Right lobe of liver (tissue), 6 donors: ENCODE measurements at regions not wholly inside any gene's neighbourhood (a gene's known extent, or its start where the extent isn't known, plus 50 kb on each side); places are given as distances from the start of the nearest gene placed in this dataset.

Experiments
- ATAC-seq, 4 donors: fragments of 200-7000 bp; cut with Tn5 transposase; one replicate each; pipeline ENCODE4 v1.9.1; 2020; ENCODE audit warnings: mild to moderate bottlenecking in 4 of 4, moderate library complexity in 4 of 4
- DNase-seq, 3 donors: peaks; one replicate each; pipeline ENCODE4 v3.0.0-alpha.2; 2020
- H3K27ac ChIP-seq, 3 donors: fragments of 200-600 bp; one replicate each; pipeline ENCODE4 v1.8.0; 2022
- H3K27me3 ChIP-seq, 2 donors: fragments of 200-600 bp; one replicate each; pipeline ENCODE4 v1.8.0; 2022
- H3K36me3 ChIP-seq, 4 donors: fragments of 200-600 bp; sonication (generic) in 1 of 4; one replicate each; pipeline versions ENCODE4 v1.5.1 to v1.8.0; 2017 to 2022; ENCODE audit warnings: control low read depth in 1 of 4
- H3K4me1 ChIP-seq, 4 donors: fragments of 200-600 bp; sonication (generic) in 1 of 4; one replicate each; pipeline versions ENCODE4 v1.5.1 to v1.8.0; 2017 to 2022; ENCODE audit warnings: control low read depth in 1 of 4
- H3K4me3 ChIP-seq, 3 donors: fragments of 200-600 bp; one replicate each; pipeline ENCODE4 v1.8.0; 2022
- H3K9me3 ChIP-seq, 4 donors: fragments of 200-600 bp; sonication (generic) in 1 of 4; one replicate each; pipeline versions ENCODE4 v1.5.1 to v1.8.0; 2017 to 2022; ENCODE audit warnings: control low read depth in 1 of 4
- CTCF ChIP-seq, 4 donors: fragments of 200-600 bp in 3 of 4; fragments of 450-650 bp in 1 of 4; IDR thresholded peaks; one replicate each; pipeline versions ENCODE4 v1.5.1 to v1.8.0; 2016 to 2022; ENCODE audit warnings: antibody characterized with exemption in 4 of 4, mild to moderate bottlenecking in 2 of 4
- POLR2A ChIP-seq: fragments of 450-650 bp; IDR thresholded peaks from one replicate; pipeline ENCODE4 v1.6.1; 2017; ENCODE audit warnings: antibody characterized with exemption, mild to moderate bottlenecking
- WGBS: methylation state at CpG from one replicate; pipeline ENCODE4 v1.1.6; 2018; ENCODE audit warnings: low coverage, low lambda C conversion rate; ENCODE audit not compliant: insufficient coverage; ENCODE audit errors: missing lambda C conversion rate; 5-methylcytosine and 5-hydroxymethylcytosine counted together
- intact Hi-C, 2 donors: fragments of 100-400 bp; cut with DNase I; formaldehyde crosslinking; loops; one replicate each; pipeline versions ENCODE4 v1.11.2 to v1.14.1; 2022
- donor health status: DM: no; HTN: yes; CAD: no.
- donor health status: DM: no; HTN: no; CAD: no.
- donor health status: DM: no; HTN: no; CAD: no.
- donor health status: DM: no; HTN: yes; CAD: no.
- donor health status: DM: no; HTN: yes; CAD: no.

GRCh38 chr3:5523125-5523524 is 335.6 kb downstream of the EDEM1 start:
- H3K27me3 ChIP-seq: no peaks in the 10 kb centered on the region
- H3K36me3 ChIP-seq: no peaks in the 10 kb centered on the region
- ATAC-seq (no peak), DNase-seq (no peak)
- no peak overlapping the region for H3K27ac ChIP-seq
- H3K4me1 ChIP-seq: no peaks in the 10 kb centered on the region
- H3K9me3 ChIP-seq: no peaks in the 10 kb centered on the region
- no peak overlapping the region for H3K4me3 ChIP-seq
- TF ChIP-seq CTCF (IDR thresholded peaks at IDR 0.05) (no peak), POLR2A (no peak)
- WGBS: 58% methylated on average over 1 of the region's 1 CpG
- intact Hi-C loops: no loop called here

GRCh38 chr3:5531039-5531438 is 343.5 kb downstream of the EDEM1 start:
- no peak overlapping the region for H3K27ac ChIP-seq
- DNase-seq (no peak), ATAC-seq (no peak)
- no peaks in the 10 kb centered on the region for H3K27me3 ChIP-seq
- TF ChIP-seq POLR2A: no peak
- no peak for TF ChIP-seq CTCF (IDR thresholded peaks at IDR 0.05)
- no peaks in the 10 kb centered on the region for H3K4me1 ChIP-seq
- no peaks in the 10 kb centered on the region for H3K9me3 ChIP-seq
- H3K36me3 ChIP-seq: no peaks in the 10 kb centered on the region
- no peak overlapping the region for H3K4me3 ChIP-seq
- intact Hi-C loops: no loop called here
- WGBS: 52% methylated on average over 5 of the region's 6 CpGs

GRCh38 chr3:5531741-5532290 is 344.3 kb downstream of the EDEM1 start:
- Histone ChIP-seq H3K4me3 (no peak overlapping the region), H3K27me3 (no peaks in the 10 kb centered on the region), H3K27ac (no peak overlapping the region), H3K4me1 (no peaks in the 10 kb centered on the region), H3K9me3 (no peaks in the 10 kb centered on the region), H3K36me3 (no peaks in the 10 kb centered on the region)
- ATAC-seq (no peak), DNase-seq (no peak)
- intact Hi-C loops: no loop called here
- TF ChIP-seq POLR2A (no peak), CTCF (IDR thresholded peaks at IDR 0.05) (no peak)
- whole genome bisulfite sequencing: 33% methylated on average over 1 of the region's 3 CpGs

GRCh38 chr3:5540532-5540931 is 353.0 kb downstream of the EDEM1 start:
- no peaks in the 10 kb centered on the region for H3K36me3 ChIP-seq
- peaks cover 0 to 3% (median 0%) of the 10 kb centered on the region in 4 donors for H3K9me3 ChIP-seq
- intact Hi-C loops: no loop called here
- H3K4me1 ChIP-seq: no peaks in the 10 kb centered on the region
- no peak for ATAC-seq
- TF ChIP-seq POLR2A (no peak), CTCF (IDR thresholded peaks at IDR 0.05) (no peak)
- H3K27ac ChIP-seq: no peak overlapping the region
- DNase-seq: no peak
- 93% methylated on average over 13 of the region's 13 CpGs for WGBS
- H3K4me3 ChIP-seq: no peak overlapping the region
- H3K27me3 ChIP-seq: no peaks in the 10 kb centered on the region

- Histone ChIP-seq H3K9me3 (peaks cover 0 to 3% (median 0%) of the 10 kb centered on the region in 4 donors), H3K27ac (no peak overlapping the region), H3K4me3 (no peak overlapping the region), H3K36me3 (no peaks in the 10 kb centered on the region), H3K27me3 (no peaks in the 10 kb centered on the region), H3K4me1 (no peaks in the 10 kb centered on the region)
- 52% methylated on average over 2 of the region's 2 CpGs for WGBS
- no peak for ATAC-seq
- DNase-seq: no peak
- intact Hi-C loops: no loop called here
- TF ChIP-seq CTCF (IDR thresholded peaks at IDR 0.05): no peak
- TF ChIP-seq POLR2A: no peak
Observed at GRCh38 chr3:5542472-5542871, 355.0 kb downstream of the EDEM1 start.
